ENCODE measurements at regions not wholly inside any gene's neighbourhood (a gene's known extent, or its start where the extent isn't known, plus 50 kb on each side); places are given as distances from the start of the nearest gene placed in this dataset.
"Not testable (repeated sequence)": the region's sequence is repeated elsewhere in the genome, so short reads cannot be mapped to it uniquely, and the experiment has no call there.

DNA sequence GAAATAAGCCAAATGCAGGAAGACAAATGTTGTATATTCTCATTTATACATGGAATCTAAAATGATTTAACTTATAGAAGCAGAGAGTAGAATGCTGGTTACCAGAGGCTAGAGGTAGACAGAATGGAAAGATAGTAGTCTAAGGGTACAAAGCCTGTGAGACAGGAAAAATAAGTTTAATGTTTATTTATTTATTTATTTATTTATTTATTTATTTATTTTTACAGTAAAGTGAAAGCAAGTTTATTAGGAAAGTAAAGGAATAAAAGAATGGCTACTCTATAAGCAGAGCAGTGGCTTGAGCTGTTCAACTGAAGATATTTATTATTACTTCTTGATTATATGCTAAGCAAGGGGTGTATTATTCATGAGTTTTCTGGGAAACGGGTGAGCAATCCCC lies 203.2 kb downstream of the LAS1L start:
- H3K4me3 Mint-ChIP-seq, result no peak overlapping the region
- peaks cover 3 to 16% of the 10 kb centered on the region in 2 donors for H3K9me3 Mint-ChIP-seq
- H3K27ac Mint-ChIP-seq, result no peak overlapping the region
- H3K27me3 Mint-ChIP-seq, result no peaks in the 10 kb centered on the region
- peaks cover 0 to 2% of the 10 kb centered on the region in 2 donors for H3K36me3 Mint-ChIP-seq
- DNase-seq, result no peak
- H3K4me1 Mint-ChIP-seq, result no peaks in the 10 kb centered on the region
- no peak for ATAC-seq (replicated peaks)

GRCh38 chrX:65300104-65300809 lies 234.3 kb downstream of the LAS1L start:
- Mint-ChIP-seq H3K4me1 (no peaks in the 10 kb centered on the region), H3K27ac (no peak overlapping the region), H3K36me3 (peaks cover 0 to under 1% of the 10 kb centered on the region in 2 donors), H3K4me3 (no peak overlapping the region), H3K9me3 (peaks cover 18 to 28% of the 10 kb centered on the region in 2 donors), H3K27me3 (no peaks in the 10 kb centered on the region)
- DNase-seq (no peak), ATAC-seq (replicated peaks) (no peak)

- DNase-seq; H3K4me1 Mint-ChIP-seq; H3K36me3 Mint-ChIP-seq; H3K27me3 Mint-ChIP-seq; H3K4me3 Mint-ChIP-seq; ATAC-seq (replicated peaks); H3K27ac Mint-ChIP-seq: not testable (repeated sequence)
- H3K9me3 Mint-ChIP-seq, result peaks cover 9 to 14% of the 10 kb centered on the region in 2 donors
Measured at GRCh38 chrX:65282905-65283304, 251.7 kb downstream of the LAS1L start.

GRCh38 chrX:65273152-65273551 lies 261.4 kb downstream of the LAS1L start:
- DNase-seq (no peak), ATAC-seq (replicated peaks) (no peak)
- no peaks in the 10 kb centered on the region for H3K4me1 Mint-ChIP-seq
- no peaks in the 10 kb centered on the region for H3K27me3 Mint-ChIP-seq
- no peak overlapping the region for H3K27ac Mint-ChIP-seq
- H3K36me3 Mint-ChIP-seq, result peaks cover 2 to 4% of the 10 kb centered on the region in 2 donors
- peaks cover 11 to 16% of the 10 kb centered on the region in 2 donors for H3K9me3 Mint-ChIP-seq
- no peak overlapping the region for H3K4me3 Mint-ChIP-seq

GRCh38 chrX:65266482-65266881 lies 268.1 kb downstream of the LAS1L start:
- no peak overlapping the region for H3K27ac Mint-ChIP-seq
- H3K4me1 Mint-ChIP-seq, result no peaks in the 10 kb centered on the region
- no peak overlapping the region for H3K4me3 Mint-ChIP-seq
- H3K9me3 Mint-ChIP-seq, result peaks cover 4 to 8% of the 10 kb centered on the region in 2 donors
- H3K27me3 Mint-ChIP-seq, result no peaks in the 10 kb centered on the region
- ATAC-seq (replicated peaks) (no peak), DNase-seq (no peak)
- H3K36me3 Mint-ChIP-seq, result no peaks in the 10 kb centered on the region

DNA sequence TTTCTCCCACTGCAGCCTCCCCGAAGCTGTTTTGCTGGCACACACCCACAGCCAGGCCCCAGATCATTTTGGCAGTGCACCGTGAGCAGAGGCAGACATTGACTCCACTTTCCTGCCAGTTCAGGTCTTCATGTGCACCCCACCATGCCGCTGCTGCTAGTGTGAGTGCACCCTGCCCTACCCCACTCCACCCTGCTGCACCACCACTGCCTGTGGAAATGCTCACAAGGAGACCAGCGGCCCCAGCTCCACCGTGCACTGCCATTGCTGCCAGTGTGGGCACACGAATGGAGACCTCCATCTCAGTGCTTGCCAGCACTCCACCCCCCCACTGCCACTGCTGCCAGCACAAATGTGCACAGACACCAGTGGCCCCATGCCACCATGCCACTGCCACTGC lies 277.6 kb upstream of the ZC4H2 start:
- H3K4me3 Mint-ChIP-seq, result no peak overlapping the region
- peaks cover 1 to 4% of the 10 kb centered on the region in 2 donors for H3K9me3 Mint-ChIP-seq
- H3K27me3 Mint-ChIP-seq, result no peaks in the 10 kb centered on the region
- DNase-seq (no peak), ATAC-seq (replicated peaks) (no peak)
- H3K27ac Mint-ChIP-seq, result no peak overlapping the region
- no peaks in the 10 kb centered on the region for H3K4me1 Mint-ChIP-seq
- H3K36me3 Mint-ChIP-seq, result peaks cover 2 to 4% of the 10 kb centered on the region in 2 donors

DNA sequence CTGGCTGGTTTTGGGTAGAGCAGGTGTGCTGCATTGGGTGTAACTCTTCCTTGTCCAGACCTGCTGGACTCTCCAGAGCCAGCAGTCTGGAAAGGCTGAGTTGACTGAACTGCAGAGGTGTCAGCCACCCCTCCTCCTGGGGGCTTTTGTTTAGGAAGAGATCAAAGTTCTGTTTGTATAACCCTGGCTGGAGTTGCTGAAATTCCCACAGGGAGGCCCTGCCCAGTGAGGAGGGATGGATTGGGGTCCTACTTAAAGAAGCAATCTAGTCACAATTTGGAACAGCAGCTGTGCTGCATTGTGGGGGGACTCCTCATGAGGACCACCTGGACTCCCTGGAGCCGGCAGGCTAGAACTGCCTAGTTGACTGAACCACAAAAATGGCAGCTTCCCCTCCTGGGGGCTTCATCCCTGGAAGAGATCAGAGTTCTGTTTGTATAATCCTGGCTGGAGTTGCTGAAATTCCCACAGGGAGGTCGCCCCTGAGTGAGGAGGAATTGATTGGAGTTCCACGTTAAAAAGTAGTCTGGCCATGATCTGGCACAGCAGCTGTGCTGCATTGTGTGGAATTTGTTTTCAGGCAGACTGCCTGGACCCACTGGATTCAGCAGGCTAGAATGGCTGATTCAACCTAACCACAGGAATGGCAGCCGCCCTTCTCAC lies 264.9 kb upstream of the ZC4H2 start:
- Mint-ChIP-seq H3K4me3 (no peak overlapping the region), H3K4me1 (no peaks in the 10 kb centered on the region), H3K27me3 (no peaks in the 10 kb centered on the region), H3K36me3 (peaks cover 12 to 26% of the 10 kb centered on the region in 2 donors), H3K27ac (no peak overlapping the region), H3K9me3 (peaks cover 23 to 35% of the 10 kb centered on the region in 2 donors)
- DNase-seq, result no peak
- no peak for ATAC-seq (replicated peaks)

DNA sequence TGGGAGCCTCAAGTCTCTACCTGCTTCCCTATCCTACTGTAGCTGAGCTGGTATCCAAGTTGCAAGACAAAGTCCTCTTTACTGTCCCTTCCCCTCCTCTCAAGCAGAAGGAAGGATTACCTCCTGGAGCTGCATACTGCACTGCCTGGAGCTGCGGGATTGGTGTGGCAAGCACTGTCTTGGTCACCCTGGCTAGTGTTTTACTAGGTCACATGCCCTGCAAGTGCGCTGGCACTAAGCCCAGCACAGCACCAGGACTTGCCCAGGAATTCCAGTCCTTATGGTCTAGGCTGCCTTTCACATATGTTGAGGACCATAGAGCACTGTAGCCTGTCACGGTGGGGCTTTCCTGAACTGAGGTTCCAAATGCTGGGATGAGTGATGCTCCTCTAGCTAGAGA lies 227.3 kb upstream of the ZC4H2 start:
- DNase-seq, result no peak
- peaks cover 7% of the 10 kb centered on the region in 2 donors for H3K9me3 Mint-ChIP-seq
- no peak overlapping the region for H3K27ac Mint-ChIP-seq
- H3K4me1 Mint-ChIP-seq, result no peaks in the 10 kb centered on the region
- ATAC-seq (replicated peaks), result no peak
- H3K27me3 Mint-ChIP-seq, result no peaks in the 10 kb centered on the region
- peaks cover 4 to 15% of the 10 kb centered on the region in 2 donors for H3K36me3 Mint-ChIP-seq
- H3K4me3 Mint-ChIP-seq, result no peak overlapping the region

- Mint-ChIP-seq H3K27ac (no peak overlapping the region), H3K9me3 (peaks cover 12 to 13% of the 10 kb centered on the region in 2 donors), H3K4me1 (peaks cover 1 to 5% of the 10 kb centered on the region in 2 donors), H3K27me3 (no peaks in the 10 kb centered on the region), H3K4me3 (peak overlapping the region in 1 of 2 donors; percentile 30), H3K36me3 (peaks cover 8 to 12% of the 10 kb centered on the region in 2 donors)
- ATAC-seq (replicated peaks) (peak; percentile 57 to 62), DNase-seq (no peak)
Measured at GRCh38 chrX:65196758-65197360, 220.6 kb upstream of the ZC4H2 start.

DNA sequence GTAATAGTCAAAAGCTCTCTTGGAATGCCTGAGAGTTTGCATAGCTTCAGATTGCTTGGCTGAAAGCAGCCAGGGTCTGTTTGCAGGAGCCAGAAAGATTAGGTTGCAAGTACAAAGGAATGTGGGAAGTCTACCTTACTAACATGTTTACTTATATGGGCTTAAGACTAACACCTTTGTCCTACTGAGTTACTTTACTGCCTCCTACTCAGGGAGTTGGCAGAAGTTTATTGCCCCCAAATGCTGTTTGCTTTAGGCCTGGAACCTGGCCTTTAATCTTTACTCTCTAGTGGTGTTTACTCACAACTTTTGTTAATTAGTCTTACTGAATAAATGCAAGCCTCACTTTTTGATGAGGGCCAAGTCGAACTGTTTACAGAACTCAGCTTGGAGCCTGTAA lies 219.4 kb upstream of the ZC4H2 start:
- peaks cover 7 to 8% of the 10 kb centered on the region in 2 donors for H3K9me3 Mint-ChIP-seq
- H3K4me1 Mint-ChIP-seq, result peaks cover 1 to 5% of the 10 kb centered on the region in 2 donors
- no peaks in the 10 kb centered on the region for H3K27me3 Mint-ChIP-seq
- peaks cover 4 to 5% of the 10 kb centered on the region in 2 donors for H3K36me3 Mint-ChIP-seq
- no peak overlapping the region for H3K27ac Mint-ChIP-seq
- DNase-seq (no peak), ATAC-seq (replicated peaks) (no peak)
- H3K4me3 Mint-ChIP-seq, result no peak overlapping the region

- Mint-ChIP-seq H3K27me3 (no peaks in the 10 kb centered on the region), H3K4me1 (peaks cover 1 to 5% of the 10 kb centered on the region in 2 donors), H3K36me3 (peaks cover 4 to 5% of the 10 kb centered on the region in 2 donors), H3K9me3 (peaks cover 7 to 8% of the 10 kb centered on the region in 2 donors), H3K27ac (no peak overlapping the region), H3K4me3 (no peak overlapping the region)
- ATAC-seq (replicated peaks) (no peak), DNase-seq (no peak)
Measured at GRCh38 chrX:65194547-65194946, 218.3 kb upstream of the ZC4H2 start.

GRCh38 chrX:65163325-65163724 lies 187.1 kb upstream of the ZC4H2 start:
- peaks cover 21 to 43% of the 10 kb centered on the region in 2 donors for H3K36me3 Mint-ChIP-seq
- ATAC-seq (replicated peaks); DNase-seq; H3K4me1 Mint-ChIP-seq; H3K4me3 Mint-ChIP-seq; H3K27ac Mint-ChIP-seq; H3K27me3 Mint-ChIP-seq: not testable (repeated sequence)
- peaks cover 22 to 24% of the 10 kb centered on the region in 2 donors for H3K9me3 Mint-ChIP-seq

GRCh38 chrX:65148232-65148631 lies 172.0 kb upstream of the ZC4H2 start:
- Mint-ChIP-seq H3K27me3 (no peaks in the 10 kb centered on the region), H3K9me3 (peaks cover 15 to 27% of the 10 kb centered on the region in 2 donors), H3K4me3 (no peak overlapping the region), H3K27ac (no peak overlapping the region), H3K36me3 (peaks cover 39 to 41% of the 10 kb centered on the region in 2 donors), H3K4me1 (peaks cover 0 to 2% of the 10 kb centered on the region in 2 donors)
- ATAC-seq (replicated peaks) (no peak), DNase-seq (no peak)

DNA sequence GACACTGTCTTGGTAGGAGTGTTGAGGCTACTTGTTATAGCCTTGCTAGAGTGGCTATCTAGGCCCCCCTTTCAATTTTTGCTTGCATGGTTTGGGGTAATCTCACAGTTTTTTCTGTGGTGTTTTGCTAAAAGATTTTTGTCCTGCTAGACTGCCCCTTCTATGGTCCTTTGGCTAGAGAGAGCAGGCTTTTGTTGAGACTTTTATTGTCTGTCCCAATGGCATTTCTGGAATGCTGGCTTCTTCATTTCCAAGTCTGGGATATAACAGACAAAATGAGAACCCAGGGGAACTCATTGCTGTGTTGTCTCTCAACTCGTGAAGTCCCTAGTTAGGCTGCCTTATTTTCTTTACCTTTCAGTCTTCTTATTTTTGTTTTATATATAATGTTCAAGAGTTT lies 160.2 kb upstream of the ZC4H2 start:
- H3K27me3 Mint-ChIP-seq, result no peaks in the 10 kb centered on the region
- peaks cover 0 to 2% of the 10 kb centered on the region in 2 donors for H3K4me1 Mint-ChIP-seq
- no peak for DNase-seq
- peaks cover 28 to 36% of the 10 kb centered on the region in 2 donors for H3K9me3 Mint-ChIP-seq
- H3K27ac Mint-ChIP-seq, result no peak overlapping the region
- ATAC-seq (replicated peaks), result no peak
- H3K36me3 Mint-ChIP-seq, result peaks cover 34 to 35% of the 10 kb centered on the region in 2 donors
- H3K4me3 Mint-ChIP-seq, result no peak overlapping the region

All from stimulated activated naive B cell treated with anti-CD40 and anti-IgM and Interleukin-4, amounts not matched to agents 10 μg/mL and 1 μg/mL and 100 μg/mL, for 72 hours (primary cell).